ENCODE measurements at regions not wholly inside any gene's neighbourhood (a gene's known extent, or its start where the extent isn't known, plus 50 kb on each side); places are given as distances from the start of the nearest gene placed in this dataset.

- Histone ChIP-seq H3K27me3 (no peaks in the 10 kb centered on the region), H3K9me3 (no peaks in the 10 kb centered on the region), H3K27ac (no peak overlapping the region), H3K4me1 (no peaks in the 10 kb centered on the region), H3K9ac (ENCODE audit: low read depth in 2 of 2, low read length in 2 of 2) (no peak overlapping the region), H3K36me3 (no peaks in the 10 kb centered on the region), H3K4me3 (no peak overlapping the region)
- DNase-seq = no peak
- intact Hi-C loops (cut with DNase I) = no loop called here
- no peak for TF ChIP-seq CTCF (IDR thresholded peaks at IDR 0.05)
Observed at GRCh38 chr9:1713841-1714240, 301.3 kb upstream of the SMARCA2 start.

GRCh38 chr9:1717882-1718281 is 297.3 kb upstream of the SMARCA2 start:
- H3K4me3 ChIP-seq = no peak overlapping the region
- intact Hi-C loops (cut with DNase I) = no loop called here
- no peaks in the 10 kb centered on the region for H3K9me3 ChIP-seq
- H3K36me3 ChIP-seq = no peaks in the 10 kb centered on the region
- H3K27ac ChIP-seq = no peak overlapping the region
- TF ChIP-seq CTCF (IDR thresholded peaks at IDR 0.05) = no peak
- DNase-seq = no peak
- no peaks in the 10 kb centered on the region for H3K4me1 ChIP-seq
- H3K9ac ChIP-seq (ENCODE audit: low read depth in 2 of 2, low read length in 2 of 2) = no peak overlapping the region
- H3K27me3 ChIP-seq = no peaks in the 10 kb centered on the region

- Histone ChIP-seq H3K4me3 (no peak overlapping the region), H3K9me3 (no peaks in the 10 kb centered on the region), H3K27ac (no peak overlapping the region), H3K9ac (ENCODE audit: low read depth in 2 of 2, low read length in 2 of 2) (no peak overlapping the region), H3K27me3 (no peaks in the 10 kb centered on the region), H3K36me3 (no peaks in the 10 kb centered on the region), H3K4me1 (no peaks in the 10 kb centered on the region)
- DNase-seq = no peak
- TF ChIP-seq CTCF (IDR thresholded peaks at IDR 0.05) = no peak
- intact Hi-C loops (cut with DNase I) = no loop called here
Observed at GRCh38 chr9:1718836-1719235, 296.3 kb upstream of the SMARCA2 start.

GRCh38 chr9:1721196-1721595 is 294.0 kb upstream of the SMARCA2 start:
- Histone ChIP-seq H3K4me1 (no peaks in the 10 kb centered on the region), H3K9me3 (no peaks in the 10 kb centered on the region), H3K36me3 (no peaks in the 10 kb centered on the region), H3K4me3 (no peak overlapping the region), H3K9ac (ENCODE audit: low read depth in 2 of 2, low read length in 2 of 2) (no peak overlapping the region), H3K27me3 (no peaks in the 10 kb centered on the region), H3K27ac (no peak overlapping the region)
- TF ChIP-seq CTCF (IDR thresholded peaks at IDR 0.05) = no peak
- DNase-seq = peak; percentile 27
- intact Hi-C loops (cut with DNase I) = no loop called here

GRCh38 chr9:1722404-1722803 is 292.7 kb upstream of the SMARCA2 start:
- intact Hi-C loops (cut with DNase I) = no loop called here
- H3K36me3 ChIP-seq = no peaks in the 10 kb centered on the region
- no peak for TF ChIP-seq CTCF (IDR thresholded peaks at IDR 0.05)

GRCh38 chr9:1723522-1724015 is 291.6 kb upstream of the SMARCA2 start:
- Histone ChIP-seq H3K27ac (no peak overlapping the region), H3K4me3 (no peak overlapping the region), H3K36me3 (no peaks in the 10 kb centered on the region), H3K9me3 (no peaks in the 10 kb centered on the region), H3K9ac (ENCODE audit: low read depth in 2 of 2, low read length in 2 of 2) (no peak overlapping the region), H3K27me3 (no peaks in the 10 kb centered on the region), H3K4me1 (no peaks in the 10 kb centered on the region)
- no peak for TF ChIP-seq CTCF (IDR thresholded peaks at IDR 0.05)
- intact Hi-C loops (cut with DNase I) = no loop called here
- no peak for DNase-seq

More at GRCh38 chr9:1722404-1722803, 292.7 kb upstream of the SMARCA2 start:
- H3K4me3 ChIP-seq = no peak overlapping the region
- no peaks in the 10 kb centered on the region for H3K4me1 ChIP-seq
- no peak overlapping the region for H3K9ac ChIP-seq (ENCODE audit: low read depth in 2 of 2, low read length in 2 of 2)
- DNase-seq = no peak
- H3K27me3 ChIP-seq = no peaks in the 10 kb centered on the region
- no peak overlapping the region for H3K27ac ChIP-seq
- H3K9me3 ChIP-seq = no peaks in the 10 kb centered on the region

Measured in colonic mucosa (tissue), 4 donors.